HCT116 (cell line): ENCODE measurements at regions not wholly inside any gene's neighbourhood (a gene's known extent, or its start where the extent isn't known, plus 50 kb on each side); places are given as distances from the start of the nearest gene placed in this dataset.

Source experiments
- CTCF ChIP-seq, 3 experiments: fragments of 200-600 bp in 1 of 3; sonication (generic) in 1 of 3; IDR thresholded peaks in 2 of 3; conservative IDR thresholded peaks in 1 of 3; 2 replicates each; pipeline ENCODE4 v1.5.1; 2012 to 2017; ENCODE audit warnings: low read depth in 2 of 3, low read length in 2 of 3, antibody characterized with exemption in 1 of 3, borderline replicate concordance in 1 of 3, control low read depth in 1 of 3, mild to moderate bottlenecking in 1 of 3, mixed read lengths in 1 of 3, mixed run types in 1 of 3, moderate library complexity in 1 of 3; ENCODE audit not compliant: insufficient read depth in 1 of 3
- EZH2 ChIP-seq: fragments of 200-600 bp; sonication (generic); IDR thresholded peaks from 2 replicates; pipeline ENCODE4 v1.6.1; 2017; ENCODE audit warnings: antibody characterized with exemption, mixed run types
- MAX ChIP-seq: IDR thresholded peaks from 2 replicates; pipeline ENCODE4 v1.6.1; 2012
- POLR2A ChIP-seq: IDR thresholded peaks from 2 replicates; pipeline ENCODE4 v1.7.0; 2011; ENCODE audit warnings: borderline replicate concordance; ENCODE audit not compliant: insufficient read depth, insufficient read length; ENCODE audit errors: extremely low read depth
- RAD21 ChIP-seq: IDR thresholded peaks from 2 replicates; pipeline ENCODE4 v1.6.1; 2012; ENCODE audit warnings: low read depth, mild to moderate bottlenecking
- SP1 ChIP-seq: IDR thresholded peaks from 2 replicates; pipeline ENCODE4 v1.6.1; 2012; ENCODE audit warnings: low read depth
- SRF ChIP-seq: IDR thresholded peaks from 2 replicates; pipeline ENCODE4 v1.6.1; 2012; ENCODE audit warnings: low read depth
- TCF7L2 ChIP-seq: IDR thresholded peaks from 2 replicates; pipeline ENCODE4 v1.7.0; 2011; ENCODE audit warnings: borderline replicate concordance, inconsistent platforms; ENCODE audit not compliant: insufficient read depth, insufficient read length; ENCODE audit errors: extremely low read depth
- YY1 ChIP-seq: IDR thresholded peaks from 2 replicates; pipeline ENCODE4 v1.6.1; 2011; ENCODE audit warnings: low read length, low read depth, moderate library complexity, mild to moderate bottlenecking; ENCODE audit not compliant: insufficient replicate concordance; ENCODE audit errors: extremely low read depth

- no peak for TF ChIP-seq CTCF (IDR thresholded peaks at IDR 0.05 in 2 of 3, conservative IDR thresholded peaks at IDR 0.05 in 1 of 3; ENCODE audit: borderline replicate concordance in 1 of 3, insufficient read depth in 1 of 3, low read depth in 2 of 3, low read length in 2 of 3)
- TF ChIP-seq RAD21, result no peak
- no peak for TF ChIP-seq SRF
- TF ChIP-seq POLR2A, result no peak
- TF ChIP-seq SP1, result no peak
- TF ChIP-seq YY1, result no peak
- TF ChIP-seq EZH2, result no peak
- TF ChIP-seq TCF7L2, result no peak
- no peak for TF ChIP-seq MAX
These were observed 153.9 kb downstream of the MED10 start for GRCh38 chr5:6224406-6224805.
